HG03457 (cell line): ENCODE measurements at regions not wholly inside any gene's neighbourhood (a gene's known extent, or its start where the extent isn't known, plus 50 kb on each side); places are given as distances from the start of the nearest gene placed in this dataset.

Source experiments
- ATAC-seq: cut with Tn5 transposase; IDR thresholded peaks from one replicate; pipeline ENCODE4 v1.9.1; 2021; ENCODE audit warnings: moderate number of reproducible peaks; ENCODE audit not compliant: unreplicated experiment

- ATAC-seq = no peak
Measured at GRCh38 chr13:82740442-82740841, 1141.8 kb downstream of the SLITRK1 start.

DNA sequence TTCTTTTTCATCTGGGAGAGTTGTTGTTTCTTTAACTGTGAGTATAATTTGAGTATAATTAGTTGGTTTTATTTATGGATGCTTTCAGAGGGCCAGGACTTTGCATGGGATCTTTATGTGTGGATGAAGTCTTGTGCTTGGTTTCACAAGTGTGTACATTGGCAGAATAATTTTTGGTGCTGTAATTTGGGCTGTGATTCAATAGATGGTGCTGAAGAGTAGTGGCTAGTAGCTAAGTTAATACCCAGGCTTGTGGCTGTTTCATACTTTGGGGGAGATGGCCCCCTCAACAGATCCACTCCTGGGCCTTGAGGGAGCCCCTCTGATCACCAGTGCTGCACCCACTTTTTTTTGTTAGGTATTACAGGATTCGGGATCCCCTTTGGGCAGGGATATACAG is 1142.4 kb downstream of the SLITRK1 start:
- no peak for ATAC-seq

GRCh38 chr13:82729401-82729800 is 1152.9 kb downstream of the SLITRK1 start:
- ATAC-seq = no peak

DNA sequence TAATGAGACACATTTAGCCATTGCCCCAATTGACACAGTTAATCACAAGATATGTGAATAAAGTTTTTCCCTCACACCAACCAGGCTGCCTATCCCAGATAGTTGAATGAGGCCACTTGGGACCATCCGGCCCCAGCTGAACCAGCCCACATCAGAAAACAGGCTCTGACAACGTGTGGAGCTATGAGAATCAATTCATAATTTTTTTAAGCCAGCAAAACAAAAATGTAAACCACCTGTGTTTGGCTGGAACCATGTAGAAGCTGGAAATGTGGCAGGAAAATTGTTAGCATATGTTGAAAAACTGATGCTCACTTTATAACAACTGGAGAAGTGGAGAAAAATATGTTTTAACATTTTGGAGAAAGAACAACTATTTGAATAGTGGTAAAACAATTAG is 1161.3 kb downstream of the SLITRK1 start:
- no peak for ATAC-seq

DNA sequence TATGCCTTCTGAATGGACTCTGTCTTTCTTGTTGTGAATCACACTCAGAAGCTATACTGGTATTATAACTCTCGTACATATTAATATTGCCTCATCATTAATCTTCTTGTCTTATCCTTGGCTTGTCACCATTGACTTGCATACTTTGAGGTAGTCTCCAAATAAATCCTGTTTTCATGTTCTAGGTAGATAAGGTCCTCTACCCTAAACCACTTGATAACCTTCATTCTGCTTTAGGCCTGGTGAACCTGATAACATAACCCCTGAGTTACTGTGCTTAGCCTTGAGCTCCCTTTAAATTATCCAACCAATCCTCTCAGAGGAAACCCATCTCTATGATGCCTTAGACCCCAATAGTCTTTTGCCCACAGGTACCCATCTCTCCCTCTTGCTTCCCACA is 1162.3 kb downstream of the SLITRK1 start:
- ATAC-seq = no peak

GRCh38 chr13:82717249-82717648 is 1165.0 kb downstream of the SLITRK1 start:
- no peak for ATAC-seq

GRCh38 chr13:82713687-82714405 is 1168.4 kb downstream of the SLITRK1 start:
- no peak for ATAC-seq

DNA sequence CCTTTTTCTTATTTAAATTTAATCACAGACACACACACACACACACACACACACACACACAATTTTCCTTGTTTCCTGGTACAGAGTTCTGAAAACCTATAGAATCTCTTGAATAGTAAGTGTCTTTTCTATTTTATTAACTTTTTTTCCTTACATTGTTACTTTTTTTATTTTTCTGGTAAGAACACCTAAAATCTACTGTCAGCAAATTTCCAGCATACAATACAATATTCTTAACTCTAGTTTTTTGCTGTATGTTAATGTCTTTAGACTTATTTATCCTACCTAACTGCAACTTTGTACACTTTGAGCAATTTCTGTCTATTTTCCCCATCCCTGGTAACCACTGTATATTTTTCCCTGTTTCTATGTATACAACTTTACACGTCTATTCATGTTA is 1179.8 kb downstream of the SLITRK1 start:
- no peak for ATAC-seq

DNA sequence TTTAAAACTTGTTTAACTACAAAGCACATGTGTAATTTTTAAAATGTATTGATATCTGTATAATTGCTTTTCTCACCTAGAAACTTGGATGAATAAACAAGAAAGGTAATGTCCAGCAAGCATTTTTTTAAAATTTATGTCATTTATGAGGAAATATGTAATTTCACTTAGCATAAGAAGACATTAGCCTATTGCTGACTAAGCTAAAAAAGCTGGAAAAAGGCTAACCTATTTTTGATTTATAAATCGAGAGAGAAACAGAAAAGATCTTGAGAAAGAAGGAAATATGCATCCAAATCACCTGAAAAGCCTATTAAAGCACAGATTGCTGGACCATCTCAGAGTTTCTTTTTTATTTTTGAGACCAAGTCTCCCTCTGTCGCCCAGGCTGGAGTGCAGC is 1181.3 kb downstream of the SLITRK1 start:
- ATAC-seq = no peak

DNA sequence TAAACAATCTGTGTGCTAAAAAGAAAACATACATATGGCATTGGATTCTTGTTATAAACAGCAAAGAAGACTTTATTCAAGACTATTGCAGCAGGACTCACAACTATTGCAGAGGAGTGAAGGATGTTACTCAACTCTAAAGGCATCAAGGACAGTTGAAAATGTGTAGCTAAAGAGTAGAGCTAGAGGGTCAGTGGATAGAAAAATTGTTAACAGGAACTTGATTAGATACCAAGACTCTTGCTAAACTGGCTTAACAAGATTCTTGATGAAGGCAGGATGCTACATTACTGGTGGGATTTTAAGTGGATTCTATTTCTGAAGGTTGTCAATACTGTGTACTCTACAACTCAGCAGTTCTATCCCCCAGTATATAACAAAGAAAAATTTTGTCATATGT is 1183.3 kb downstream of the SLITRK1 start:
- no peak for ATAC-seq

DNA sequence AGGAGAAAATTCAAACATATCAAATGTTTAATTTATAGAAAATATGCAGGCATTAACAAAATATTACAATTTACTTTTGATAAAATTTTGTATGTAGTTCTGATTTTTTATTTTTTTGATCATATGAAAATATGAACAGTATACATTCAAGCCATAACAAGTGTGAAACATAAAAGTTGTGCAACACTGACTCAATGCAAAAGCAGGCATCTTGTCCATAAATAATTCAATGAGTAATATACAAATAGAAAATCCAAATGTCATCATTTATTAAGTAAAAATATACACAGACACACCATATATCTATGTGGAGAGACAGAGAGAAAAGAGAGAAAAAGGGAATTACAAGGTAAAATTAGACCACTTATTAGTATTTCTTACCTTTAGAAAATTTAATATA is 1183.9 kb downstream of the SLITRK1 start:
- ATAC-seq = no peak

DNA sequence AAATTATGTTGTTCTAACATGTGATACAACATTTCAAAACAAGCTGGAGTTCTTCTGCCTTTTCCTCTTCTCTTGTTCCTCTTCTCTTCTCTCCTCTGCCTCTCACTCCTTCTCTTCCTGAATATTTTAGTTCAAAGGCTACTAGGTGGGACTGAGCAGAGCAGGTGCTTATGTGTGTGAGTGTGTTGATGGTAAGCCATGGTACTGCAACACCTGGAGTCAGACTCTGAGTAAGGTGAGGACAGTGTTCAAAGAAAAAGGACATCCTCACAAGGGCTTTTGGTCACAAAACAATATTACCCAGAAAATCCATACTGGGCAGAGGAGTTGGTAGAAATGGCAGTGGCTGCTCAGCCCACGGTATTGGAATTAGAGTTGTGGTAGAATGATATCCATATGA is 1188.7 kb downstream of the SLITRK1 start:
- no peak for ATAC-seq

- peak; percentile 89 for ATAC-seq
Measured at GRCh38 chr13:82688400-82688994, 1193.8 kb downstream of the SLITRK1 start.

DNA sequence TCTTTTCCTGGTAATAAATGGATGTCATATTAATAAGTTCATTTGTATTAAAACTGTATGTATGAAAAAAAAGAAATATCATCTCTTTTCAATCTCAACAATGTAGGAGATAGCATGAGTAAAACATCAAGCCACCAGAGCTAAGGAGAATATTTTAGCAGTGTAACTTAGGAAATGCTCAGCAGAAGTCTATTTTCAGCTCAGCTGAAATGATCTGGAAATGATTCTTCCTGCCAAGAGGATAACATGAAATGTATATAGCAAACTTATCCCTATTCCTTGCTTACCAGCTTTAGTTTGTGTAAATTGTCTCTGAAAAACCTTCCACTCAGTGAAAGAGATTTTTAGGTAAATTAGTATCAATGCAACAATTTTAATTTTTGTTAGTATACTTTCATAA is 1194.4 kb downstream of the SLITRK1 start:
- ATAC-seq = no peak

DNA sequence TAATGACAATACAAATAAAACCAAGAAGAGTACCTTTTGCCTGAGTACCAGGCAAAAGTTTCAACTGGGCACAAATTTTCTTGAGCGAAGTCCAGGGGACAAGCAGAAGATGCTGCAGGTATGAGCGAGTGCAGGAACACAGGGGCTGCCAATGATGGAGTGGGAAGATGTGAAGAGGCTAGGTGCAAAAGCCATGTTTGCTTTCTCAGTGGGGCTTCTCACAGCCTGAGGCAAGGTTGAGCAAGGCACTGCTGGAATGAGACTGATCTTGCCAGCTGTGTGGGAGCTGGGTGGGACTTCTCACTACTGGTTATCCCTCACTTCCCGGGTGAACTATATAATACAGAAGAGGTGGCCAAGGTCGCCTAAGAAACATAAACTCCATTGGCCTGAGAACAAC is 1200.7 kb downstream of the SLITRK1 start:
- no peak for ATAC-seq

- ATAC-seq = no peak
Measured at GRCh38 chr13:82678052-82678451, 1204.2 kb downstream of the SLITRK1 start.

GRCh38 chr13:82675024-82675423 is 1207.2 kb downstream of the SLITRK1 start:
- ATAC-seq = no peak

DNA sequence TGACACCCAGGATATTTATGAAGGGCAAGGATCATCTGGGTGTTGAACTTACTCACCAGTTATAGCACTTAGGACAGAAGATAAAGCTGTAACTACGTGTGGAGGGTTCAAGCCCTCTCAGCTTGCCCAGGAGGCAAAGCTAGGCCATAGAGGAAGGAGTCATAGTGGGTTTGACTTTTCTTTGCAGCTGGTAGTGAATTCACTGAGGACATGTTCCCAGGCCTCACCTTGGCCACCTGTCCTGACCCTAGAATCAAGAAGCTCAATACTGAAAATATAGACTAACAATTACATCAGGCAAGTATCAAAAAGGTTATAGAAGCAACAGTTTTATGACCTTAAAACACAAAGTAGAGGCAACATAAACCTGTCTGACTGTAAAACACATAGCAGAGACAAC is 1207.7 kb downstream of the SLITRK1 start:
- no peak for ATAC-seq

DNA sequence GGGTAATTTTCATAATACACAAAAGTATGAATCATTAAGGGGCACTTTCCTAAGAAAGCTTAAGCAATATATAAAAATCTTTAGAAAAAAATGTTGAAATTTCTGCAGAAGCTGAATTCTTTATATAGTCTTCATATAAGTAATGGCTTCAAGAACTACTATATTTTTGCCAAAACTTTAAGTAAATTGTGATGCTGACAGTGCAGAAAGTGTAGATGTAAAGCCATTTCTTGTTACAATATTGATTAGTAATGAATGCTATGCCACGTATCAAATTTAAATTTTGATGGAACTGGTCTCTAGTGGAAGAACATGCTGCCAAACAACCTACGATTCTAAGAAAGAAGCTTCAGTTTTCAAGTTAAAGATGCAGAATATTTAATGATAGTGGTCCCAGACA is 1210.0 kb downstream of the SLITRK1 start:
- no peak for ATAC-seq

DNA sequence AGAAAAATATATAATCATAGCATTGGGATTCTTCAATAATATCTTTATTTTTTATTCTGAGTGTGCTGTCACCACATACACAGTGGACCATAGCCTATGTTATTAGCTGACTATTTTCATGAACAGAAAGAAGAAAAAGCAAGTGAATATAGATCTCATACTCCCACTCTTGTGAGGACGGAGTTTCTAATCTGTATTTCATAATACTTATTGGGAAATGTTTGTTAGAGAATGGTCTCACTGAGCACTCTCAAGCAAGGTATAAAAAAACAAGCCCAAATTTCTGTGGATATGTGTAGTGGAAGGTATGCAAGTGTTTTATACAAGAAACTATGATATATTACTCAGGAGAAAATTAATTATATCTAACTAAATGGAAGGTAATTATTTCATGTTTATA is 1218.1 kb downstream of the SLITRK1 start:
- no peak for ATAC-seq

GRCh38 chr13:82661126-82661525 is 1221.1 kb downstream of the SLITRK1 start:
- ATAC-seq = no peak

GRCh38 chr13:82658811-82659210 is 1223.5 kb downstream of the SLITRK1 start:
- no peak for ATAC-seq

GRCh38 chr13:82657471-82657870 is 1224.8 kb downstream of the SLITRK1 start:
- no peak for ATAC-seq
